HEK293 (cell line): ENCODE measurements at regions not wholly inside any gene's neighbourhood (a gene's known extent, or its start where the extent isn't known, plus 50 kb on each side); places are given as distances from the start of the nearest gene placed in this dataset.

ENCODE experiments used
- CTCF ChIA-PET: fragments of 350-600 bp; formaldehyde crosslinking; extraction: SDS; loops from one replicate; lab custom pipeline; 2021; ENCODE audit warnings: antibody characterized with exemption; lab: Yijun Ruan, JAX
- POLR2A ChIA-PET: fragments of 300-600 bp; formaldehyde crosslinking; extraction: SDS; loops from one replicate; lab custom pipeline; 2020; ENCODE audit warnings: antibody characterized with exemption, inconsistent platforms; lab: Yijun Ruan, JAX
- H3K27ac ChIP-seq: fragments of 200-500 bp; sonication (Bioruptor generic); 2 replicates; pipeline ENCODE4 v1.5.1; 2014; ENCODE audit warnings: low read depth, low read length, control low read depth, inconsistent platforms; ENCODE audit errors: extremely low read depth
- H3K36me3 ChIP-seq, 2 experiments: fragments of 200-500 bp in 1 of 2; sonication (Bioruptor generic) in 1 of 2; 1 replicate in 1 of 2; 2 replicates in 1 of 2; pipeline ENCODE4 v1.5.1; 2014 to 2017; ENCODE audit warnings: inconsistent platforms in 2 of 2, low read length in 2 of 2; ENCODE audit not compliant: control insufficient read depth in 2 of 2, insufficient read depth in 1 of 2
- H3K4me1 ChIP-seq: fragments of 200-500 bp; sonication (Bioruptor generic); 2 replicates; pipeline ENCODE4 v1.5.1; 2014; ENCODE audit warnings: mild to moderate bottlenecking, low read length, inconsistent platforms; ENCODE audit not compliant: control insufficient read depth, insufficient read depth
- H3K4me3 ChIP-seq: 2 replicates; pipeline ENCODE4 v1.5.1; 2011; ENCODE audit warnings: low read depth, mild to moderate bottlenecking, control low read depth, low read length, moderate library complexity
- H3K9me3 ChIP-seq: fragments of 200-500 bp; sonication (Bioruptor generic); 2 replicates; pipeline ENCODE4 v1.5.1; 2014; ENCODE audit warnings: low read depth, low read length, inconsistent platforms; ENCODE audit not compliant: control insufficient read depth, insufficient read depth
- GFI1B ChIP-seq: fragments of 450-650 bp; formaldehyde crosslinking; IDR thresholded peaks from 2 replicates; pipeline ENCODE4 v1.5.1; 2016; ENCODE audit warnings: missing biosample characterization, missing genetic modification characterization
- GLI2 ChIP-seq: fragments of 450-650 bp; formaldehyde crosslinking; IDR thresholded peaks from 2 replicates; pipeline ENCODE4; 2017; ENCODE audit warnings: missing biosample characterization, missing genetic modification characterization, low read depth, borderline replicate concordance
- KLF10 ChIP-seq: fragments of 450-650 bp; IDR thresholded peaks from 2 replicates; pipeline ENCODE4 v1.5.1; 2018; ENCODE audit warnings: missing biosample characterization, mild to moderate bottlenecking, missing genetic modification characterization
- KLF16 ChIP-seq: fragments of 450-650 bp; formaldehyde crosslinking; IDR thresholded peaks from 2 replicates; pipeline ENCODE4 v1.5.1; 2017; ENCODE audit warnings: missing biosample characterization, missing genetic modification characterization
- MZF1 ChIP-seq: fragments of 450-650 bp; formaldehyde crosslinking; IDR thresholded peaks from 2 replicates; pipeline ENCODE4 v1.5.1; 2017; ENCODE audit warnings: missing biosample characterization, missing genetic modification characterization, borderline replicate concordance
- PRDM1 ChIP-seq: fragments of 450-650 bp; formaldehyde crosslinking; IDR thresholded peaks from 2 replicates; pipeline ENCODE4; 2016; ENCODE audit warnings: missing biosample characterization, missing genetic modification characterization
- SCRT1 ChIP-seq: fragments of 450-650 bp; formaldehyde crosslinking; IDR thresholded peaks from 2 replicates; pipeline ENCODE4 v1.5.1; 2016; ENCODE audit warnings: missing biosample characterization, missing genetic modification characterization, borderline replicate concordance
- SP3 ChIP-seq: fragments of 450-650 bp; formaldehyde crosslinking; IDR thresholded peaks from 2 replicates; pipeline ENCODE4 v1.5.1; 2016; ENCODE audit warnings: missing biosample characterization, missing genetic modification characterization
- ZNF175 ChIP-seq: fragments of 450-650 bp; formaldehyde crosslinking; IDR thresholded peaks from 2 replicates; pipeline ENCODE4 v1.5.1; 2016; ENCODE audit warnings: missing biosample characterization, missing genetic modification characterization
- ZNF184 ChIP-seq: fragments of 450-650 bp; IDR thresholded peaks from 2 replicates; pipeline ENCODE4 v1.5.1; 2018; ENCODE audit warnings: missing biosample characterization, mild to moderate bottlenecking, missing genetic modification characterization
- ZNF214 ChIP-seq: fragments of 450-650 bp; formaldehyde crosslinking; IDR thresholded peaks from 2 replicates; pipeline ENCODE4 v1.5.1; 2017; ENCODE audit warnings: missing biosample characterization, mild to moderate bottlenecking, missing genetic modification characterization, borderline replicate concordance
- ZNF223 ChIP-seq: fragments of 450-650 bp; formaldehyde crosslinking; IDR thresholded peaks from 2 replicates; pipeline ENCODE4 v1.5.1; 2016; ENCODE audit warnings: missing biosample characterization, missing genetic modification characterization
- ZNF23 ChIP-seq: fragments of 450-650 bp; formaldehyde crosslinking; IDR thresholded peaks from 2 replicates; pipeline ENCODE4 v1.5.1; 2016; ENCODE audit warnings: missing biosample characterization, missing genetic modification characterization, borderline replicate concordance
- ZNF354C ChIP-seq: fragments of 450-650 bp; formaldehyde crosslinking; IDR thresholded peaks from 2 replicates; pipeline ENCODE4 v1.5.1; 2016; ENCODE audit warnings: missing biosample characterization, missing genetic modification characterization, low read depth, borderline replicate concordance
- ZNF362 ChIP-seq: fragments of 450-650 bp; formaldehyde crosslinking; IDR thresholded peaks from 2 replicates; pipeline ENCODE4 v1.5.1; 2016; ENCODE audit warnings: missing biosample characterization, missing genetic modification characterization
- ZNF366 ChIP-seq: fragments of 450-650 bp; formaldehyde crosslinking; conservative IDR thresholded peaks from 2 replicates; pipeline ENCODE4 v1.5.1; 2016; ENCODE audit warnings: missing biosample characterization, missing genetic modification characterization
- ZNF548 ChIP-seq: fragments of 450-650 bp; formaldehyde crosslinking; IDR thresholded peaks from 2 replicates; pipeline ENCODE4 v1.5.1; 2016; ENCODE audit warnings: missing biosample characterization, missing genetic modification characterization
- ZNF600 ChIP-seq: fragments of 450-650 bp; formaldehyde crosslinking; IDR thresholded peaks from 2 replicates; pipeline ENCODE4 v1.5.1; 2016; ENCODE audit warnings: missing biosample characterization, missing genetic modification characterization
- ZNF639 ChIP-seq: fragments of 450-650 bp; formaldehyde crosslinking; IDR thresholded peaks from 2 replicates; pipeline ENCODE4 v1.5.1; 2016; ENCODE audit warnings: missing biosample characterization, missing genetic modification characterization
- ZNF664 ChIP-seq: fragments of 450-650 bp; formaldehyde crosslinking; IDR thresholded peaks from 2 replicates; pipeline ENCODE4 v1.5.1; 2016; ENCODE audit warnings: missing biosample characterization, missing genetic modification characterization
- ZNF670 ChIP-seq: fragments of 450-650 bp; formaldehyde crosslinking; IDR thresholded peaks from 2 replicates; pipeline ENCODE4 v1.5.1; 2016; ENCODE audit warnings: missing biosample characterization, missing genetic modification characterization, low read depth
- ZNF76 ChIP-seq: fragments of 450-650 bp; formaldehyde crosslinking; IDR thresholded peaks from 2 replicates; pipeline ENCODE4; 2016; ENCODE audit warnings: low read depth, missing biosample characterization, missing genetic modification characterization, borderline replicate concordance

- Histone ChIP-seq H3K36me3 (no peaks in the 10 kb centered on the region), H3K9me3 (no peaks in the 10 kb centered on the region), H3K27ac (no peak overlapping the region)
- CTCF ChIA-PET = no interaction called here
- TF ChIP-seq KLF16 (tag by site-specific recombination) (no peak), ZNF366 (tag by site-specific recombination) (no peak), KLF10 (no peak)
- TF ChIP-seq, all 188 proteins: peak for 0
- Histone ChIP-seq H3K4me1 (no peaks in the 10 kb centered on the region), H3K4me3 (no peak overlapping the region)
- POLR2A ChIA-PET = no interaction called here
Measured at GRCh38 chr1:187396929-187397796, 568.4 kb downstream of the PLA2G4A start.

GRCh38 chr1:187408212-187409004, 579.7 kb downstream of the PLA2G4A start:
- Histone ChIP-seq H3K9me3 (no peaks in the 10 kb centered on the region), H3K36me3 (no peaks in the 10 kb centered on the region), H3K4me3 (no peak overlapping the region), H3K4me1 (no peaks in the 10 kb centered on the region), H3K27ac (no peak overlapping the region)
- ChIA-PET POLR2A (no interaction called here), CTCF (no interaction called here)
- TF ChIP-seq ZNF76 = no peak
- TF ChIP-seq SP3 (tag by site-specific recombination) = no peak
- no peak for TF ChIP-seq ZNF223 (tag by site-specific recombination)
- no peak for TF ChIP-seq ZNF548
- TF ChIP-seq ZNF639 (tag by site-specific recombination) = no peak
- TF ChIP-seq ZNF362 (tag by site-specific recombination) = no peak
- no peak for TF ChIP-seq SCRT1 (tag by site-specific recombination)

GRCh38 chr1:187409341-187409740, 580.6 kb downstream of the PLA2G4A start:
- CTCF ChIA-PET = no interaction called here
- no peak for TF ChIP-seq ZNF670 (tag by site-specific recombination)
- TF ChIP-seq ZNF175 = no peak
- TF ChIP-seq ZNF354C (tag by site-specific recombination) = no peak
- no peak for TF ChIP-seq ZNF600 (tag by site-specific recombination)
- TF ChIP-seq ZNF362 (tag by site-specific recombination) = no peak
- no peak for TF ChIP-seq ZNF664 (tag by site-specific recombination)
- TF ChIP-seq GFI1B = no peak
- TF ChIP-seq PRDM1 (tag by site-specific recombination) = no peak
- TF ChIP-seq ZNF23 (tag by site-specific recombination) = no peak
- no peak for TF ChIP-seq ZNF214 (tag by site-specific recombination)
- TF ChIP-seq GLI2 = no peak
- TF ChIP-seq ZNF184 (tag by site-specific recombination) = no peak
- TF ChIP-seq SP3 (tag by site-specific recombination) = no peak
- no peak for TF ChIP-seq MZF1
- no peak for TF ChIP-seq ZNF366 (tag by site-specific recombination)
- no peaks in the 10 kb centered on the region for H3K4me1 ChIP-seq

More at GRCh38 chr1:187409341-187409740, 580.6 kb downstream of the PLA2G4A start:
- POLR2A ChIA-PET = no interaction called here
- no peak overlapping the region for H3K4me3 ChIP-seq
- H3K9me3 ChIP-seq = no peaks in the 10 kb centered on the region
- no peak overlapping the region for H3K27ac ChIP-seq
- no peaks in the 10 kb centered on the region for H3K36me3 ChIP-seq
